22Rv1 (cell line): ENCODE measurements at regions not wholly inside any gene's neighbourhood (a gene's known extent, or its start where the extent isn't known, plus 50 kb on each side); places are given as distances from the start of the nearest gene placed in this dataset.
"Not testable (repeated sequence)": the region's sequence is repeated elsewhere in the genome, so short reads cannot be mapped to it uniquely, and the experiment has no call there.

Experiments used
- ZFX ChIP-seq: fragments of 450-650 bp; IDR thresholded peaks from 2 replicates; pipeline ENCODE4 v1.6.1; 2017; ENCODE audit warnings: antibody characterized with exemption, borderline replicate concordance
- TF ChIP-seq, protein P1 (sequence below): fragments of 450-650 bp; IDR thresholded peaks from 2 replicates; pipeline ENCODE4 v1.5.1; 2017; ENCODE audit warnings: mild to moderate bottlenecking

DNA sequence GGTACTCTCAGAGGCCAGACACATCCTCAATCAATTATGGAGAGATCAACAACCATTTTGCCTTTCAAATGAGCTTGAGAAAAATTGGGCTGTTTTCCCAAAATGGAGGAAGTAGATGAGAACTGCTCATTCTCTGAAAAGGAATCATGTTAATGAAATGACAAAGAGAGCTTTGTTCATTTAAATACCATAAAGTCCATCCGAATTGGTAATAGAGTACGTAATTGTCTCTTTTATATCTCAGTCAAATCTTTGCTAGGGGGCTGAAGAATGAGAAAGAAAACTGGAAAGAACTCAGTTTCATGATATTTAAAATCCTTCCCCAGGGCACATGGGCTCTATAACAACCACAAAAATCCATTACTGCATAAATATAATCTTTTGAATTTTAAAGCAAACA lies 395.6 kb upstream of the FRG2C start:
- TF ChIP-seq, protein P1, sequence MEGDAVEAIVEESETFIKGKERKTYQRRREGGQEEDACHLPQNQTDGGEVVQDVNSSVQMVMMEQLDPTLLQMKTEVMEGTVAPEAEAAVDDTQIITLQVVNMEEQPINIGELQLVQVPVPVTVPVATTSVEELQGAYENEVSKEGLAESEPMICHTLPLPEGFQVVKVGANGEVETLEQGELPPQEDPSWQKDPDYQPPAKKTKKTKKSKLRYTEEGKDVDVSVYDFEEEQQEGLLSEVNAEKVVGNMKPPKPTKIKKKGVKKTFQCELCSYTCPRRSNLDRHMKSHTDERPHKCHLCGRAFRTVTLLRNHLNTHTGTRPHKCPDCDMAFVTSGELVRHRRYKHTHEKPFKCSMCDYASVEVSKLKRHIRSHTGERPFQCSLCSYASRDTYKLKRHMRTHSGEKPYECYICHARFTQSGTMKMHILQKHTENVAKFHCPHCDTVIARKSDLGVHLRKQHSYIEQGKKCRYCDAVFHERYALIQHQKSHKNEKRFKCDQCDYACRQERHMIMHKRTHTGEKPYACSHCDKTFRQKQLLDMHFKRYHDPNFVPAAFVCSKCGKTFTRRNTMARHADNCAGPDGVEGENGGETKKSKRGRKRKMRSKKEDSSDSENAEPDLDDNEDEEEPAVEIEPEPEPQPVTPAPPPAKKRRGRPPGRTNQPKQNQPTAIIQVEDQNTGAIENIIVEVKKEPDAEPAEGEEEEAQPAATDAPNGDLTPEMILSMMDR: not testable (repeated sequence)
- not testable (repeated sequence) for TF ChIP-seq ZFX
